ENCODE measurements at regions not wholly inside any gene's neighbourhood (a gene's known extent, or its start where the extent isn't known, plus 50 kb on each side); places are given as distances from the start of the nearest gene placed in this dataset.

GRCh38 chr11:45384016-45384415, 97.9 kb upstream of the SYT13 start:
- H3K36me3 ChIP-seq (ENCODE audit: insufficient read depth, low read length): no peaks in the 10 kb centered on the region
- H3K4me2 ChIP-seq (ENCODE audit: insufficient read depth, low read length): no peak overlapping the region
- H3K27me3 ChIP-seq (ENCODE audit: insufficient read depth, low read length, poor library complexity): peaks cover 17% of the 10 kb centered on the region
- H3K4me1 ChIP-seq (ENCODE audit: insufficient read depth, low read length): peaks cover 4% of the 10 kb centered on the region; the same call in 1 of the 2 replicates
- no peaks in the 10 kb centered on the region for H3K9me3 ChIP-seq (ENCODE audit: insufficient read depth, low read length, severe bottlenecking)
- H3K27ac ChIP-seq (ENCODE audit: low read length): no peak overlapping the region
- H4K20me1 ChIP-seq (ENCODE audit: insufficient read depth, low read length): peaks cover 9% of the 10 kb centered on the region
- no peak for DNase-seq
- H2AFZ ChIP-seq (ENCODE audit: low read depth, low read length): no peak overlapping the region
- TF ChIP-seq CTCF (IDR thresholded peaks at IDR 0.05; ENCODE audit: borderline replicate concordance, extremely low read depth, low read length, poor library complexity, severe bottlenecking): no peak
- TF ChIP-seq EZH2 (IDR thresholded peaks at IDR 0.05; ENCODE audit: borderline replicate concordance, low read depth, low read length, severe bottlenecking): no peak
- no peak overlapping the region for H3K4me3 ChIP-seq (ENCODE audit: low read depth in 1 of 2, low read length in 2 of 2)
- H3K79me2 ChIP-seq (ENCODE audit: insufficient read depth, low read length): no peaks in the 10 kb centered on the region
- ATAC-seq (ENCODE audit: insufficient read depth, low read depth): no peak
- no peak overlapping the region for H3K9ac ChIP-seq (ENCODE audit: low read depth, low read length)

- Histone ChIP-seq H3K27ac (ENCODE audit: low read length) (no peak overlapping the region), H4K20me1 (ENCODE audit: insufficient read depth, low read length) (peaks cover 9% of the 10 kb centered on the region; the same call in 1 of the 2 replicates), H3K79me2 (ENCODE audit: insufficient read depth, low read length) (no peaks in the 10 kb centered on the region), H3K4me1 (ENCODE audit: insufficient read depth, low read length) (peaks cover 4% of the 10 kb centered on the region; the same call in 1 of the 2 replicates), H3K9ac (ENCODE audit: low read depth, low read length) (no peak overlapping the region), H3K36me3 (ENCODE audit: insufficient read depth, low read length) (no peaks in the 10 kb centered on the region), H3K9me3 (ENCODE audit: insufficient read depth, low read length, severe bottlenecking) (no peaks in the 10 kb centered on the region), H3K4me2 (ENCODE audit: insufficient read depth, low read length) (no peak overlapping the region), H3K4me3 (ENCODE audit: low read depth in 1 of 2, low read length in 2 of 2) (no peak overlapping the region), H2AFZ (ENCODE audit: low read depth, low read length) (no peak overlapping the region), H3K27me3 (ENCODE audit: insufficient read depth, low read length, poor library complexity) (peaks cover 14% of the 10 kb centered on the region)
- ATAC-seq (ENCODE audit: insufficient read depth, low read depth) (peak; percentile 67), DNase-seq (peak; percentile 22)
- TF ChIP-seq CTCF (IDR thresholded peaks at IDR 0.05; ENCODE audit: borderline replicate concordance, extremely low read depth, low read length, poor library complexity, severe bottlenecking) (no peak), EZH2 (IDR thresholded peaks at IDR 0.05; ENCODE audit: borderline replicate concordance, low read depth, low read length, severe bottlenecking) (no peak)
Observed at GRCh38 chr11:45383224-45383623, 97.1 kb upstream of the SYT13 start.

- Histone ChIP-seq H3K4me2 (ENCODE audit: insufficient read depth, low read length) (no peak overlapping the region), H2AFZ (ENCODE audit: low read depth, low read length) (no peak overlapping the region), H4K20me1 (ENCODE audit: insufficient read depth, low read length) (peaks cover 9% of the 10 kb centered on the region; the same call in 1 of the 2 replicates), H3K27ac (ENCODE audit: low read length) (no peak overlapping the region), H3K27me3 (ENCODE audit: insufficient read depth, low read length, poor library complexity) (peaks cover 13% of the 10 kb centered on the region), H3K79me2 (ENCODE audit: insufficient read depth, low read length) (no peaks in the 10 kb centered on the region), H3K4me3 (ENCODE audit: low read depth in 1 of 2, low read length in 2 of 2) (no peak overlapping the region), H3K9me3 (ENCODE audit: insufficient read depth, low read length, severe bottlenecking) (no peaks in the 10 kb centered on the region), H3K4me1 (ENCODE audit: insufficient read depth, low read length) (peaks cover 4% of the 10 kb centered on the region; the same call in 1 of the 2 replicates), H3K9ac (ENCODE audit: low read depth, low read length) (no peak overlapping the region), H3K36me3 (ENCODE audit: insufficient read depth, low read length) (no peaks in the 10 kb centered on the region)
- ATAC-seq (ENCODE audit: insufficient read depth, low read depth) (no peak), DNase-seq (no peak)
- TF ChIP-seq CTCF (IDR thresholded peaks at IDR 0.05; ENCODE audit: borderline replicate concordance, extremely low read depth, low read length, poor library complexity, severe bottlenecking) (no peak), EZH2 (IDR thresholded peaks at IDR 0.05; ENCODE audit: borderline replicate concordance, low read depth, low read length, severe bottlenecking) (no peak)
Observed at GRCh38 chr11:45382133-45382878, 96.2 kb upstream of the SYT13 start.

Data from DND-41 (cell line).